Stimulated activated CD4-positive, alpha-beta T cell treated with anti-CD3 and anti-CD28 coated beads, Interleukin-12 subunit alpha, Interleukin-12 subunit beta, amount 100 ng/mL, for 24 hours (primary cell): ENCODE measurements at regions not wholly inside any gene's neighbourhood (a gene's known extent, or its start where the extent isn't known, plus 50 kb on each side); places are given as distances from the start of the nearest gene placed in this dataset.
"Not testable (repeated sequence)": the region's sequence is repeated elsewhere in the genome, so short reads cannot be mapped to it uniquely, and the experiment has no call there.

ENCODE experiments used
- DNase-seq, 2 experiments: peaks; one replicate each; pipeline ENCODE4 v3.0.0-alpha.2; 2020; ENCODE audit warnings: low read depth in 2 of 2

GRCh38 chr12:47410383-47410782 is 295.4 kb downstream of the RPAP3 start:
- no peak for DNase-seq

- no peak for DNase-seq
Observed at GRCh38 chr12:47409310-47409987, 296.4 kb downstream of the RPAP3 start.

- DNase-seq = no peak
Observed at GRCh38 chr12:47408171-47408871, 297.5 kb downstream of the RPAP3 start.

GRCh38 chr12:47407463-47408129 is 298.2 kb downstream of the RPAP3 start:
- DNase-seq = no peak

GRCh38 chr12:47403681-47404080 is 302.1 kb downstream of the RPAP3 start:
- no peak for DNase-seq

GRCh38 chr12:47401196-47401595 is 304.6 kb downstream of the RPAP3 start:
- not testable (repeated sequence) for DNase-seq

GRCh38 chr12:47400266-47400665 is 305.6 kb downstream of the RPAP3 start:
- DNase-seq = no peak

- no peak for DNase-seq
Observed at GRCh38 chr12:47397664-47398281, 308.1 kb downstream of the RPAP3 start.

GRCh38 chr12:47396902-47397663 is 308.7 kb downstream of the RPAP3 start:
- DNase-seq = no peak

GRCh38 chr12:47394070-47394469 is 311.8 kb downstream of the RPAP3 start:
- no peak for DNase-seq

GRCh38 chr12:47393403-47393790 is 312.4 kb downstream of the RPAP3 start:
- DNase-seq = no peak

GRCh38 chr12:47391566-47391965 is 311.8 kb upstream of the AMIGO2 start:
- no peak for DNase-seq

GRCh38 chr12:47388712-47389111 is 309.0 kb upstream of the AMIGO2 start:
- DNase-seq = no peak

GRCh38 chr12:47387994-47388393 is 308.2 kb upstream of the AMIGO2 start:
- DNase-seq = no peak

- no peak for DNase-seq
Observed at GRCh38 chr12:47385653-47386052, 305.9 kb upstream of the AMIGO2 start.

GRCh38 chr12:47383942-47384341 is 304.2 kb upstream of the AMIGO2 start:
- DNase-seq = no peak

- DNase-seq = no peak
Observed at GRCh38 chr12:47382305-47382704, 302.5 kb upstream of the AMIGO2 start.

- no peak for DNase-seq
Observed at GRCh38 chr12:47378907-47379306, 299.1 kb upstream of the AMIGO2 start.

GRCh38 chr12:47378222-47378582 is 298.4 kb upstream of the AMIGO2 start:
- DNase-seq = no peak

- no peak for DNase-seq
Observed at GRCh38 chr12:47377414-47378221, 297.9 kb upstream of the AMIGO2 start.

GRCh38 chr12:47376927-47377326 is 297.2 kb upstream of the AMIGO2 start:
- no peak for DNase-seq
